Retinal pigment epithelial cell (primary cell): ENCODE measurements at regions not wholly inside any gene's neighbourhood (a gene's known extent, or its start where the extent isn't known, plus 50 kb on each side); places are given as distances from the start of the nearest gene placed in this dataset.
A peak's percentile ranks its signal among the peaks of the same experiment; 100 is the strongest.

Source experiments
- DNase-seq: peaks from one replicate; pipeline ENCODE4 v3.0.0-alpha.2; 2010; ENCODE audit warnings: low read depth
- H3K4me3 ChIP-seq: 2 replicates; pipeline ENCODE4 v1.5.1; 2011; ENCODE audit warnings: mild to moderate bottlenecking, low read length, control low read depth, moderate library complexity
- TF ChIP-seq, protein P1 (sequence below): conservative IDR thresholded peaks from 2 replicates; pipeline ENCODE4 v1.5.1; 2011; ENCODE audit warnings: low read depth, low read length, control low read depth, inconsistent platforms

DNA sequence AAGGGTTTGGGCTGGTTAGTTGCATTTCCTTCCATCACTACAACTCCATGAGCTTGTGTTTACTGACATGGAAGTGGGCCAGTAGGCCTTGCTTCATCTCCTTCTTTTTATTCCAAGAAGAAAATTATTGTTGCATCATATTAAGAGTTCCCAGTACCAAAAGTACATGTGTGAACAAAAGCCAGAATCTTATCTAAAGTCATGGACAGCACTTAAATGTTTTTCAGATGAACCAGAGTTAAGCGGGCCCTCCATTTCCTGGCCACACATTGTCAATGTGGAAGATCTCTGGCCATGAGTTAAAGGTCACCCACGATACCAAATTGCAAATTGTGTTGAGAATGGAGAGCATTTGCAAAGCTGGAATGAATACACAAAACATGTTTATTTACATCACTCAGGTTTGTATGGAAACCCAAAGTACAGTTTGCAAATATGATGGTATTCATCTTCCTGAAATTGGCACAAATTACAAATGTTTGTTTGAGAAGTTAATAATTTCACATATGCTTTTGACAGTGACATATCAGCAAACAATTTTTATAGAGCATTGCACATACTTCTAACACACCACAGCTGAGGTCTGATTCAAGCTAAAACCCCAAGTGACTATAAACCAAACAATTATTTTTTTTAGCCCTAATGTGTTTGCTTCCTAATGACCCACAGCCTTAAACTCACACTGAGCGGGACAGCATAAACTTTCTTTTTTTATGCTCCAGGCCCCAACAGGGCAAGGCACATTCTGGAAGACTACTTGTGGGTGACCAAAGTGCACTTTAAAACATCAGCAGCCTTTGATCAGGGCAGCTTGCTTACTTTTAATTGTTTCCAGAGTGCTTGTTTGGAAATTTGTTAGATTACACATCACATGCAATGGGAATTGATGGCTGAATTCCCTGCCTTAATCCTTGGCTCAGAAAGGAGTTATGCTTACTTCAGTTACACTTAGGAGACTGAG lies 502.9 kb upstream of the SLIT2 start:
- H3K4me3 ChIP-seq: no peak overlapping the region
- TF ChIP-seq, protein P1, sequence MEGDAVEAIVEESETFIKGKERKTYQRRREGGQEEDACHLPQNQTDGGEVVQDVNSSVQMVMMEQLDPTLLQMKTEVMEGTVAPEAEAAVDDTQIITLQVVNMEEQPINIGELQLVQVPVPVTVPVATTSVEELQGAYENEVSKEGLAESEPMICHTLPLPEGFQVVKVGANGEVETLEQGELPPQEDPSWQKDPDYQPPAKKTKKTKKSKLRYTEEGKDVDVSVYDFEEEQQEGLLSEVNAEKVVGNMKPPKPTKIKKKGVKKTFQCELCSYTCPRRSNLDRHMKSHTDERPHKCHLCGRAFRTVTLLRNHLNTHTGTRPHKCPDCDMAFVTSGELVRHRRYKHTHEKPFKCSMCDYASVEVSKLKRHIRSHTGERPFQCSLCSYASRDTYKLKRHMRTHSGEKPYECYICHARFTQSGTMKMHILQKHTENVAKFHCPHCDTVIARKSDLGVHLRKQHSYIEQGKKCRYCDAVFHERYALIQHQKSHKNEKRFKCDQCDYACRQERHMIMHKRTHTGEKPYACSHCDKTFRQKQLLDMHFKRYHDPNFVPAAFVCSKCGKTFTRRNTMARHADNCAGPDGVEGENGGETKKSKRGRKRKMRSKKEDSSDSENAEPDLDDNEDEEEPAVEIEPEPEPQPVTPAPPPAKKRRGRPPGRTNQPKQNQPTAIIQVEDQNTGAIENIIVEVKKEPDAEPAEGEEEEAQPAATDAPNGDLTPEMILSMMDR: no peak
- DNase-seq: no peak

GRCh38 chr4:19746377-19746776 lies 505.3 kb upstream of the SLIT2 start:
- TF ChIP-seq, protein P1: no peak
- no peak overlapping the region for H3K4me3 ChIP-seq
- no peak for DNase-seq

- H3K4me3 ChIP-seq: no peak overlapping the region
- TF ChIP-seq, protein P1: no peak
- DNase-seq: no peak
These were observed 508.5 kb upstream of the SLIT2 start for GRCh38 chr4:19743115-19743638.

GRCh38 chr4:19739101-19739651 lies 512.5 kb upstream of the SLIT2 start:
- peak overlapping the region; percentile 38 for H3K4me3 ChIP-seq
- DNase-seq: peak; percentile 89
- TF ChIP-seq, protein P1: no peak

DNA sequence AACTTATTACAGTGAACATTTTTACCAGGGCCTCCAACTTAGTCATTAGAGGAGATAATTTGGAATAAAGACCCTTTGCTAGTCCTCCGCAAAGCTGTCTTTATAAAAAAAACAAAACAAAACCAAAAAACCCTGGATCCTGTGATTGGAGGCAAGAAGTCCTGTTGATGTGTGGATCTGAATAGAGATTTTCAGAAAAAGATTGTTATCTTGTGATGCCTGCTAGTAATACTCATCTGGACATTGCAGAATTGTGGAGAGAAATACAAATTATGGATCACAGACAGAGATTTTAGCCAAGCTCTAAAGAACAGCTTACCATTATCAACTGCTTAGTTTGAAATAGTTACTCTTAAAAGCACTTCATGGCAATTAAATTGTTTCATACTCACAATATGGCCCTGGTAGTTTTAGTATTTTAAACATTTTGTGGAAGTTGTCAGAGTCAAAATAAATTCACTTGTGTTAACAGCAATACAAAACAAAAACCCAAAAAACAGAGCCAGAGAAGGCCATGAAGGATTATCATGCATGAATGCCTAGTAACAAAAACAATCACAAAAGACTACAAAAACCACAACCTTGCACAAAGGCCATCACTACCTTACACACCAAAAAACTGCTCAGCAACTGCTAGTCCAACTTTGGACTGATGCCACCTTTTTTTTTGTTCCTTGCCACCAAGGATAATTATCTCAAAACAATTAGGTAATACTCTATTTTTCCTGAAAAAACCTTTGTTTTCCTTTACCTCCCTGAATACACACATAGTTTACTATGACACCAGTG lies 514.5 kb upstream of the SLIT2 start:
- no peak overlapping the region for H3K4me3 ChIP-seq
- peak; percentile 28 for DNase-seq
- TF ChIP-seq, protein P1: no peak

DNA sequence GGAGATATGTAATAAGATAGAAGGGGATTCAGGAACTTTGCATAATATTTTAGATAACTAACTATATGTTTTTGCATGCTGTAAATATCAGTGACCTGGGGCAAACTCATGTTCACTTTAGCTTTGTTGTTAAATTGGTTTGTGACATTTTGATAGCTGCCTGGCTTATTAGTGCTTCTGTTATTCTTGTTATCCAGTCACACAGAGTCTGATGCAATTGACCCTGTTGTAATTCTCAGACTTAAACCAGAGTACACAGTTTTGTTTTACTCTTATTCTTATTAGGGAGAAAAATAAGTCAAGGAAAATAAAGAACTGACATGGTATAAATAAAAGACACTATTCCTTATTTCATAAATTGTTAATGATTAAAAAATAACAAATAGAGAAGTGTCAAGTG lies 516.7 kb upstream of the SLIT2 start:
- no peak for DNase-seq
- no peak overlapping the region for H3K4me3 ChIP-seq
- TF ChIP-seq, protein P1: no peak
